MM.1S (cell line): ENCODE measurements at regions not wholly inside any gene's neighbourhood (a gene's known extent, or its start where the extent isn't known, plus 50 kb on each side); places are given as distances from the start of the nearest gene placed in this dataset.

ENCODE experiments used
- DNase-seq: peaks from one replicate; pipeline ENCODE4 v3.0.0-alpha.2; 2015
- H2AFZ ChIP-seq: fragments of 300-600 bp; sonication (generic); 2 replicates; pipeline ENCODE4 v1.6.0; 2016; ENCODE audit warnings: antibody characterized with exemption, low read length
- H3F3A ChIP-seq: fragments of 300-600 bp; sonication (generic); 2 replicates; pipeline ENCODE4 v1.6.1; 2016; ENCODE audit warnings: mild to moderate bottlenecking, antibody characterized with exemption, low read length, moderate library complexity, mixed read lengths; ENCODE audit not compliant: insufficient read depth
- H3K27ac ChIP-seq: fragments of 300-600 bp; sonication (generic); 2 replicates; pipeline ENCODE4 v1.5.1; 2016; ENCODE audit warnings: mild to moderate bottlenecking, low read length
- H3K27me3 ChIP-seq: fragments of 300-600 bp; sonication (generic); replicated peaks from 2 replicates; pipeline ENCODE4 v1.6.0; 2016; ENCODE audit warnings: low read length; ENCODE audit not compliant: insufficient read depth
- H3K36me3 ChIP-seq: fragments of 300-600 bp; sonication (generic); replicated peaks from 2 replicates; pipeline ENCODE4 v1.6.1; 2016; ENCODE audit warnings: mild to moderate bottlenecking, low read length, mixed read lengths; ENCODE audit not compliant: insufficient read depth
- H3K4me1 ChIP-seq: fragments of 300-600 bp; sonication (generic); 2 replicates; pipeline ENCODE4 v1.6.1; 2016; ENCODE audit warnings: low read length, mixed read lengths
- H3K4me2 ChIP-seq: fragments of 300-600 bp; sonication (generic); 2 replicates; pipeline ENCODE4 v1.6.0; 2016; ENCODE audit warnings: low read depth, low read length
- H3K4me3 ChIP-seq: fragments of 300-600 bp; sonication (generic); 2 replicates; pipeline ENCODE4 v1.5.1; 2016; ENCODE audit warnings: low read length, mixed read lengths
- H3K79me2 ChIP-seq: fragments of 300-600 bp; sonication (generic); 2 replicates; pipeline ENCODE4 v1.6.1; 2016; ENCODE audit warnings: mixed run types, low read length, mixed read lengths
- H3K9ac ChIP-seq: fragments of 300-600 bp; sonication (generic); 2 replicates; pipeline ENCODE4 v1.6.1; 2016; ENCODE audit warnings: low read length, mixed read lengths
- H3K9me2 ChIP-seq: fragments of 300-600 bp; sonication (generic); replicated peaks from 2 replicates; pipeline ENCODE4 v1.6.1; 2016; ENCODE audit warnings: mild to moderate bottlenecking, low read length, mixed read lengths; ENCODE audit not compliant: insufficient read depth
- H3K9me3 ChIP-seq: fragments of 300-600 bp; sonication (generic); replicated peaks from 2 replicates; pipeline ENCODE4 v1.6.1; 2016; ENCODE audit warnings: mild to moderate bottlenecking, low read length, mixed read lengths; ENCODE audit not compliant: insufficient read depth
- H4K20me1 ChIP-seq: fragments of 300-600 bp; sonication (generic); 2 replicates; pipeline ENCODE4 v1.6.1; 2016; ENCODE audit warnings: mild to moderate bottlenecking, low read length, moderate library complexity, mixed read lengths; ENCODE audit not compliant: insufficient read depth
- CTCF ChIP-seq: fragments of 300-600 bp; sonication (generic); IDR thresholded peaks from 2 replicates; pipeline ENCODE4 v1.5.1; 2016; ENCODE audit warnings: antibody characterized with exemption, low read length, mixed read lengths
- EZH2 ChIP-seq: fragments of 300-600 bp; sonication (generic); optimal IDR thresholded peaks from 2 replicates; pipeline ENCODE3; 2017; ENCODE audit warnings: low read depth, mild to moderate bottlenecking, antibody characterized with exemption, low read length, mixed read lengths
- EZH2phosphoT487 ChIP-seq: fragments of 300-600 bp; sonication (generic); IDR thresholded peaks from 2 replicates; pipeline ENCODE4 v1.6.1; 2018; ENCODE audit warnings: antibody characterized with exemption, low read length

- Histone ChIP-seq H3K4me2 (no peak overlapping the region), H2AFZ (no peak overlapping the region), H3K27ac (no peak overlapping the region), H3K4me3 (no peak overlapping the region), H3K27me3 (no peaks in the 10 kb centered on the region), H4K20me1 (no peaks in the 10 kb centered on the region), H3K9me2 (no peaks in the 10 kb centered on the region), H3K9ac (no peak overlapping the region), H3K9me3 (no peaks in the 10 kb centered on the region), H3K4me1 (no peaks in the 10 kb centered on the region; the same call in 1 of the 2 replicates), H3F3A (no peaks in the 10 kb centered on the region), H3K79me2 (no peaks in the 10 kb centered on the region), H3K36me3 (no peaks in the 10 kb centered on the region)
- TF ChIP-seq EZH2phosphoT487 (no peak), CTCF (no peak), EZH2 (no peak)
- DNase-seq = no peak
Observed at GRCh38 chr11:116061322-116061721, 557.1 kb upstream of the CADM1 start.

GRCh38 chr11:116059919-116060318 lies 555.7 kb upstream of the CADM1 start:
- no peaks in the 10 kb centered on the region for H3K36me3 ChIP-seq
- H3K79me2 ChIP-seq = no peaks in the 10 kb centered on the region
- no peak overlapping the region for H3K27ac ChIP-seq
- H3K9me3 ChIP-seq = no peaks in the 10 kb centered on the region
- H4K20me1 ChIP-seq = no peaks in the 10 kb centered on the region
- no peak overlapping the region for H3K9ac ChIP-seq
- no peaks in the 10 kb centered on the region for H3K4me1 ChIP-seq
- no peaks in the 10 kb centered on the region for H3F3A ChIP-seq
- no peak overlapping the region for H2AFZ ChIP-seq
- H3K9me2 ChIP-seq = no peaks in the 10 kb centered on the region
- no peaks in the 10 kb centered on the region for H3K27me3 ChIP-seq
- H3K4me3 ChIP-seq = no peak overlapping the region
- H3K4me2 ChIP-seq = no peak overlapping the region
- no peak for DNase-seq
- TF ChIP-seq EZH2phosphoT487 (no peak), EZH2 (no peak), CTCF (no peak)

- Histone ChIP-seq H3K4me3 (no peak overlapping the region), H3K36me3 (no peaks in the 10 kb centered on the region), H3F3A (no peaks in the 10 kb centered on the region), H3K4me1 (no peaks in the 10 kb centered on the region), H3K79me2 (no peaks in the 10 kb centered on the region), H3K9me2 (no peaks in the 10 kb centered on the region), H3K9me3 (no peaks in the 10 kb centered on the region), H3K9ac (no peak overlapping the region), H2AFZ (no peak overlapping the region), H3K27me3 (no peaks in the 10 kb centered on the region), H4K20me1 (no peaks in the 10 kb centered on the region), H3K27ac (no peak overlapping the region), H3K4me2 (no peak overlapping the region)
- TF ChIP-seq EZH2 (no peak), EZH2phosphoT487 (no peak), CTCF (no peak)
- DNase-seq = no peak
Observed at GRCh38 chr11:116057000-116057399, 552.8 kb upstream of the CADM1 start.

GRCh38 chr11:116055064-116055463 lies 550.8 kb upstream of the CADM1 start:
- Histone ChIP-seq H3K27me3 (no peaks in the 10 kb centered on the region), H4K20me1 (no peaks in the 10 kb centered on the region), H3K4me2 (no peak overlapping the region), H3K27ac (no peak overlapping the region), H3K9me2 (no peaks in the 10 kb centered on the region), H3F3A (no peaks in the 10 kb centered on the region), H2AFZ (no peak overlapping the region), H3K9ac (no peak overlapping the region), H3K36me3 (no peaks in the 10 kb centered on the region), H3K4me3 (no peak overlapping the region), H3K9me3 (no peaks in the 10 kb centered on the region), H3K79me2 (no peaks in the 10 kb centered on the region), H3K4me1 (no peaks in the 10 kb centered on the region)
- TF ChIP-seq EZH2phosphoT487 (no peak), CTCF (no peak), EZH2 (no peak)
- no peak for DNase-seq
